ENCODE measurements at regions not wholly inside any gene's neighbourhood (a gene's known extent, or its start where the extent isn't known, plus 50 kb on each side); places are given as distances from the start of the nearest gene placed in this dataset.

- POLR2A ChIA-PET = no interaction called here
Observed at GRCh38 chr1:222970711-222971110, 155.9 kb downstream of the DISP1 start.

GRCh38 chr1:222971146-222971545 is 156.3 kb downstream of the DISP1 start:
- intact Hi-C loops (cut with micrococcal nuclease) (no loop called here), in situ Hi-C loops (cut with MboI) (no loop called here)
- H3K9me3 ChIP-seq (replicated peaks; ENCODE audit: control insufficient read depth, insufficient read depth, low read depth, low read length) = no peaks in the 10 kb centered on the region
- no peaks in the 10 kb centered on the region for H3K4me1 ChIP-seq (replicated peaks in 1 of 2; ENCODE audit: control insufficient read depth in 2 of 2, insufficient read depth in 2 of 2, low read length in 2 of 2)
- no peak overlapping the region for H2AFZ ChIP-seq (ENCODE audit: low read depth, low read length)
- no peaks in the 10 kb centered on the region for H4K20me1 ChIP-seq (replicated peaks; ENCODE audit: control insufficient read depth, insufficient read depth, low read length)
- DNase-seq (ENCODE audit: extremely low read depth in 1 of 4, low spot score in 3 of 4) = no peak
- H3K4me2 ChIP-seq (ENCODE audit: insufficient read depth, low read length) = no peak overlapping the region
- ATAC-seq = no peak
- H3K27ac ChIP-seq (ENCODE audit: extremely low read depth, low read depth, low read length) = no peak overlapping the region
- H3K4me3 ChIP-seq = no peak overlapping the region
- POLR2A ChIA-PET = no interaction called here
- no peaks in the 10 kb centered on the region for H3K36me3 ChIP-seq (ENCODE audit: control insufficient read depth, insufficient read depth, low read length)
- H3K79me2 ChIP-seq (ENCODE audit: control insufficient read depth, insufficient read depth, low read length) = no peaks in the 10 kb centered on the region
- H3K9ac ChIP-seq (ENCODE audit: insufficient read depth in 1 of 2, low read depth in 2 of 2, low read length in 2 of 2) = no peak overlapping the region
- H3K9me1 ChIP-seq (ENCODE audit: control insufficient read depth, insufficient read depth, low read length) = no peaks in the 10 kb centered on the region
- BruUV-seq (replicated peaks) = no TSS peak
- TF ChIP-seq ZNF75A (CRISPR knock-in tag; IDR thresholded peaks at IDR 0.05) = no peak
- FAIRE-seq = no peak
- H3K27me3 ChIP-seq (ENCODE audit: control insufficient read depth in 2 of 2, insufficient read depth in 2 of 2, low read length in 2 of 2) = no peaks in the 10 kb centered on the region
- WGBS (ENCODE audit: insufficient coverage, low coverage, missing lambda C conversion rate) = 0% methylated on average over 2 of the region's 2 CpGs
- CTCF ChIA-PET (ENCODE audit: low intra/inter-chr PET ratio) = no interaction called here

More at GRCh38 chr1:222970711-222971110, 155.9 kb downstream of the DISP1 start:
- in situ Hi-C loops (cut with MboI) (no loop called here), intact Hi-C loops (cut with micrococcal nuclease) (no loop called here)
- no peak overlapping the region for H2AFZ ChIP-seq (ENCODE audit: low read depth, low read length)
- H3K9me3 ChIP-seq (replicated peaks; ENCODE audit: control insufficient read depth, insufficient read depth, low read depth, low read length) = no peaks in the 10 kb centered on the region
- FAIRE-seq (no peak), DNase-seq (ENCODE audit: extremely low read depth in 1 of 4, low spot score in 3 of 4) (no peak), ATAC-seq (no peak)
- no peaks in the 10 kb centered on the region for H3K36me3 ChIP-seq (ENCODE audit: control insufficient read depth, insufficient read depth, low read length)
- H3K4me1 ChIP-seq (replicated peaks in 1 of 2; ENCODE audit: control insufficient read depth in 2 of 2, insufficient read depth in 2 of 2, low read length in 2 of 2) = no peaks in the 10 kb centered on the region
- no peak overlapping the region for H3K9ac ChIP-seq (ENCODE audit: insufficient read depth in 1 of 2, low read depth in 2 of 2, low read length in 2 of 2)
- no peaks in the 10 kb centered on the region for H4K20me1 ChIP-seq (replicated peaks; ENCODE audit: control insufficient read depth, insufficient read depth, low read length)
- no peaks in the 10 kb centered on the region for H3K79me2 ChIP-seq (ENCODE audit: control insufficient read depth, insufficient read depth, low read length)
- H3K9me1 ChIP-seq (ENCODE audit: control insufficient read depth, insufficient read depth, low read length) = no peaks in the 10 kb centered on the region
- no peak overlapping the region for H3K4me2 ChIP-seq (ENCODE audit: insufficient read depth, low read length)
- 1% methylated on average over 4 of the region's 4 CpGs for WGBS (ENCODE audit: insufficient coverage, low coverage, missing lambda C conversion rate)
- BruUV-seq (replicated peaks) = no TSS peak
- TF ChIP-seq ARNT (IDR thresholded peaks at IDR 0.05) = no peak
- no peak overlapping the region for H3K4me3 ChIP-seq
- no peaks in the 10 kb centered on the region for H3K27me3 ChIP-seq (ENCODE audit: control insufficient read depth in 2 of 2, insufficient read depth in 2 of 2, low read length in 2 of 2)
- CTCF ChIA-PET (ENCODE audit: low intra/inter-chr PET ratio) = no interaction called here
- H3K27ac ChIP-seq (ENCODE audit: extremely low read depth, low read depth, low read length) = no peak overlapping the region
